ENCODE measurements at regions not wholly inside any gene's neighbourhood (a gene's known extent, or its start where the extent isn't known, plus 50 kb on each side); places are given as distances from the start of the nearest gene placed in this dataset.

- Histone ChIP-seq H3K4me1 (no peaks in the 10 kb centered on the region), H3K4me2 (no peak overlapping the region), H3K9me3 (peaks cover 8% of the 10 kb centered on the region; the same call in 1 of the 3 replicates), H3K4me3 (no peak overlapping the region), H3K27ac (no peak overlapping the region)
- TF ChIP-seq, protein P1, sequence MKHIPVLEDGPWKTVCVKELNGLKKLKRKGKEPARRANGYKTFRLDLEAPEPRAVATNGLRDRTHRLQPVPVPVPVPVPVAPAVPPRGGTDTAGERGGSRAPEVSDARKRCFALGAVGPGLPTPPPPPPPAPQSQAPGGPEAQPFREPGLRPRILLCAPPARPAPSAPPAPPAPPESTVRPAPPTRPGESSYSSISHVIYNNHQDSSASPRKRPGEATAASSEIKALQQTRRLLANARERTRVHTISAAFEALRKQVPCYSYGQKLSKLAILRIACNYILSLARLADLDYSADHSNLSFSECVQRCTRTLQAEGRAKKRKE (CRISPR knock-in tag; IDR thresholded peaks at IDR 0.05; ENCODE audit: low read depth) = no peak
- TF ChIP-seq MAFK (IDR thresholded peaks at IDR 0.05; ENCODE audit: partially characterized antibody) = peak; percentile 53
- POLR2A ChIA-PET = no interaction called here
- ATAC-seq (no peak), DNase-seq (ENCODE audit: low read depth in 1 of 2, low spot score in 1 of 2) (no peak), FAIRE-seq (no peak)
- CTCF ChIA-PET = no interaction called here
- 32% methylated on average over 2 of the region's 2 CpGs for WGBS (ENCODE audit: missing lambda C conversion rate)
Measured at GRCh38 chr3:105259496-105259895, 107.2 kb upstream of the ALCAM start.

GRCh38 chr3:105260385-105260784, 106.3 kb upstream of the ALCAM start:
- FAIRE-seq = no peak
- no peak for DNase-seq (ENCODE audit: low read depth in 1 of 2, low spot score in 1 of 2)
- H3K27ac ChIP-seq = no peak overlapping the region
- H3K9me3 ChIP-seq = peaks cover 8% of the 10 kb centered on the region; the same call in 1 of the 3 replicates
- ChIA-PET POLR2A (no interaction called here), CTCF (no interaction called here)
- TF ChIP-seq EP300 (IDR thresholded peaks at IDR 0.05) = no peak
- TF ChIP-seq CHD4 (IDR thresholded peaks at IDR 0.05; ENCODE audit: borderline replicate concordance) = no peak
- TF ChIP-seq, protein P1 (CRISPR knock-in tag; IDR thresholded peaks at IDR 0.05; ENCODE audit: low read depth) = no peak
- TF ChIP-seq, protein P2, sequence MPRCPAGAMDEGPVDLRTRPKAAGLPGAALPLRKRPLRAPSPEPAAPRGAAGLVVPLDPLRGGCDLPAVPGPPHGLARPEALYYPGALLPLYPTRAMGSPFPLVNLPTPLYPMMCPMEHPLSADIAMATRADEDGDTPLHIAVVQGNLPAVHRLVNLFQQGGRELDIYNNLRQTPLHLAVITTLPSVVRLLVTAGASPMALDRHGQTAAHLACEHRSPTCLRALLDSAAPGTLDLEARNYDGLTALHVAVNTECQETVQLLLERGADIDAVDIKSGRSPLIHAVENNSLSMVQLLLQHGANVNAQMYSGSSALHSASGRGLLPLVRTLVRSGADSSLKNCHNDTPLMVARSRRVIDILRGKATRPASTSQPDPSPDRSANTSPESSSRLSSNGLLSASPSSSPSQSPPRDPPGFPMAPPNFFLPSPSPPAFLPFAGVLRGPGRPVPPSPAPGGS (IDR thresholded peaks at IDR 0.05) = no peak
- no peak for TF ChIP-seq EHF (CRISPR knock-in tag; IDR thresholded peaks at IDR 0.05)
- TF ChIP-seq, protein P3, sequence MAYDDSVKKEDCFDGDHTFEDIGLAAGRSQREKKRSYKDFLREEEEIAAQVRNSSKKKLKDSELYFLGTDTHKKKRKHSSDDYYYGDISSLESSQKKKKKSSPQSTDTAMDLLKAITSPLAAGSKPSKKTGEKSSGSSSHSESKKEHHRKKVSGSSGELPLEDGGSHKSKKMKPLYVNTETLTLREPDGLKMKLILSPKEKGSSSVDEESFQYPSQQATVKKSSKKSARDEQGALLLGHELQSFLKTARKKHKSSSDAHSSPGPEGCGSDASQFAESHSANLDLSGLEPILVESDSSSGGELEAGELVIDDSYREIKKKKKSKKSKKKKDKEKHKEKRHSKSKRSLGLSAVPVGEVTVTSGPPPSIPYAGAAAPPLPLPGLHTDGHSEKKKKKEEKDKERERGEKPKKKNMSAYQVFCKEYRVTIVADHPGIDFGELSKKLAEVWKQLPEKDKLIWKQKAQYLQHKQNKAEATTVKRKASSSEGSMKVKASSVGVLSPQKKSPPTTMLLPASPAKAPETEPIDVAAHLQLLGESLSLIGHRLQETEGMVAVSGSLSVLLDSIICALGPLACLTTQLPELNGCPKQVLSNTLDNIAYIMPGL (CRISPR knock-in tag; IDR thresholded peaks at IDR 0.05; ENCODE audit: borderline replicate concordance) = no peak
- TF ChIP-seq, protein P4, sequence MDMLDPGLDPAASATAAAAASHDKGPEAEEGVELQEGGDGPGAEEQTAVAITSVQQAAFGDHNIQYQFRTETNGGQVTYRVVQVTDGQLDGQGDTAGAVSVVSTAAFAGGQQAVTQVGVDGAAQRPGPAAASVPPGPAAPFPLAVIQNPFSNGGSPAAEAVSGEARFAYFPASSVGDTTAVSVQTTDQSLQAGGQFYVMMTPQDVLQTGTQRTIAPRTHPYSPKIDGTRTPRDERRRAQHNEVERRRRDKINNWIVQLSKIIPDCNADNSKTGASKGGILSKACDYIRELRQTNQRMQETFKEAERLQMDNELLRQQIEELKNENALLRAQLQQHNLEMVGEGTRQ (IDR thresholded peaks at IDR 0.05) = no peak
- TF ChIP-seq ESRRA (IDR thresholded peaks at IDR 0.05; ENCODE audit: borderline replicate concordance, low read length) = no peak
- TF ChIP-seq REST (IDR thresholded peaks at IDR 0.05) = no peak
- no peak overlapping the region for H3K4me3 ChIP-seq
- H3K4me2 ChIP-seq = no peak overlapping the region
- H3K4me1 ChIP-seq = no peaks in the 10 kb centered on the region
- ATAC-seq = no peak
- WGBS (ENCODE audit: missing lambda C conversion rate) = 23% methylated on average over 4 of the region's 4 CpGs

- peaks cover 20% of the 10 kb centered on the region for H3K4me1 ChIP-seq
- H3K4me2 ChIP-seq = peak overlapping the region; percentile 65
- FAIRE-seq = no peak
- ATAC-seq = peak in 1 of 2 experiments; percentile 44; a peak in 2 of 6 replicates
- peak overlapping the region; percentile 69 to 70 for H3K27ac ChIP-seq
- no peak overlapping the region for H3K4me3 ChIP-seq
- no peaks in the 10 kb centered on the region for H3K9me3 ChIP-seq
- ChIA-PET POLR2A (no interaction called here), CTCF (interaction anchor here (0.7 kb wide), 1 partner anchor 94 kb away, joined by 3 read pairs; no protein-coding TSS in a partner anchor)
- peak in 1 of 2 experiments; percentile 7 for DNase-seq (ENCODE audit: low read depth in 1 of 2, low spot score in 1 of 2)
- TF ChIP-seq CBX2 (IDR thresholded peaks at IDR 0.05; ENCODE audit: borderline replicate concordance, low read depth) = no peak
- TF ChIP-seq EHMT2 (IDR thresholded peaks at IDR 0.05; ENCODE audit: low read depth) = no peak
- TF ChIP-seq, protein P5, sequence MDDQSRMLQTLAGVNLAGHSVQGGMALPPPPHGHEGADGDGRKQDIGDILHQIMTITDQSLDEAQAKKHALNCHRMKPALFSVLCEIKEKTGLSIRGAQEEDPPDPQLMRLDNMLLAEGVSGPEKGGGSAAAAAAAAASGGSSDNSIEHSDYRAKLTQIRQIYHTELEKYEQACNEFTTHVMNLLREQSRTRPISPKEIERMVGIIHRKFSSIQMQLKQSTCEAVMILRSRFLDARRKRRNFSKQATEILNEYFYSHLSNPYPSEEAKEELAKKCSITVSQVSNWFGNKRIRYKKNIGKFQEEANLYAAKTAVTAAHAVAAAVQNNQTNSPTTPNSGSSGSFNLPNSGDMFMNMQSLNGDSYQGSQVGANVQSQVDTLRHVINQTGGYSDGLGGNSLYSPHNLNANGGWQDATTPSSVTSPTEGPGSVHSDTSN (IDR thresholded peaks at IDR 0.05) = no peak
- TF ChIP-seq HES2 (IDR thresholded peaks at IDR 0.05) = no peak
- TF ChIP-seq ZFP36 (IDR thresholded peaks at IDR 0.05; ENCODE audit: borderline replicate concordance, partially characterized antibody) = no peak
- no peak for TF ChIP-seq CHD4 (IDR thresholded peaks at IDR 0.05; ENCODE audit: borderline replicate concordance)
- no peak for TF ChIP-seq KDM1A (IDR thresholded peaks at IDR 0.05; ENCODE audit: low read depth)
- no peak for TF ChIP-seq RAD21 (conservative IDR thresholded peaks at IDR 0.05 in 1 of 2, IDR thresholded peaks at IDR 0.05 in 1 of 2)
- TF ChIP-seq MAZ (IDR thresholded peaks at IDR 0.05; ENCODE audit: borderline replicate concordance, low read depth, low read length) = no peak
- no peak for TF ChIP-seq RARB (CRISPR knock-in tag; IDR thresholded peaks at IDR 0.05)
- no peak for TF ChIP-seq POLR2AphosphoS2 (conservative IDR thresholded peaks at IDR 0.05; ENCODE audit: low read length)
- TF ChIP-seq EHF (CRISPR knock-in tag; IDR thresholded peaks at IDR 0.05) = no peak
- TF ChIP-seq SREBF2 (IDR thresholded peaks at IDR 0.05) = no peak
Measured at GRCh38 chr3:105274536-105274935, 92.2 kb upstream of the ALCAM start.

All from A549 (cell line).